SK-N-SH (cell line): ENCODE measurements at regions not wholly inside any gene's neighbourhood (a gene's known extent, or its start where the extent isn't known, plus 50 kb on each side); places are given as distances from the start of the nearest gene placed in this dataset.

Source experiments
- CTCF ChIA-PET: fragments of 300-600, 350-600 bp; formaldehyde crosslinking; extraction: SDS; loops from one replicate; lab custom pipeline; 2021; lab: Yijun Ruan, JAX
- POLR2A ChIA-PET: fragments of 350-600 bp; sonication (Branson Sonifier 250); formaldehyde crosslinking; extraction: SDS; loops from one replicate; lab custom pipeline; 2020; ENCODE audit warnings: antibody characterized with exemption, inconsistent platforms; lab: Yijun Ruan, JAX
- DNase-seq: peaks from one replicate; pipeline ENCODE4 v3.0.0; 2012
- H2AFZ ChIP-seq: fragments of 200-600 bp; sonication (generic); 2 replicates; pipeline ENCODE4 v1.8.1; 2016; ENCODE audit warnings: antibody characterized with exemption, mild to moderate bottlenecking, low read depth
- H3F3A ChIP-seq: fragments of 200-600 bp; sonication (generic); replicated peaks from 2 replicates; pipeline ENCODE3; 2016; ENCODE audit warnings: antibody characterized with exemption, mild to moderate bottlenecking; ENCODE audit not compliant: insufficient read depth
- H3K27ac ChIP-seq, 2 experiments: fragments of 200-500 bp in 1 of 2; fragments of 200-600 bp in 1 of 2; sonication (Bioruptor generic) in 1 of 2; sonication (generic), shearing (Covaris generic) in 1 of 2; 2 replicates each; pipeline versions ENCODE4 v1.5.1 to v1.6.1; 2014 to 2016; ENCODE audit warnings: low read depth in 2 of 2, inconsistent platforms in 1 of 2, low read length in 1 of 2, mild to moderate bottlenecking in 1 of 2, mixed read lengths in 1 of 2
- H3K27me3 ChIP-seq: fragments of 200-600 bp; sonication (generic), shearing (Covaris generic); 2 replicates; pipeline ENCODE4 v1.6.1; 2016; ENCODE audit warnings: mixed run types; ENCODE audit not compliant: insufficient read depth
- H3K36me3 ChIP-seq, 2 experiments: fragments of 200-500 bp in 1 of 2; fragments of 200-600 bp in 1 of 2; sonication (Bioruptor generic) in 1 of 2; sonication (generic) in 1 of 2; replicated peaks in 1 of 2; 2 replicates each; pipeline versions ENCODE3 to v1.5.1; 2014 to 2016; ENCODE audit warnings: low read length in 1 of 2, mild to moderate bottlenecking in 1 of 2; ENCODE audit not compliant: insufficient read depth in 2 of 2, control insufficient read depth in 1 of 2
- H3K4me1 ChIP-seq, 2 experiments: fragments of 200-500 bp in 1 of 2; fragments of 200-600 bp in 1 of 2; sonication (Bioruptor generic) in 1 of 2; sonication (generic), shearing (Covaris generic) in 1 of 2; 2 replicates each; pipeline versions ENCODE4 v1.5.1 to v1.6.1; 2014 to 2016; ENCODE audit warnings: low read depth in 1 of 2, low read length in 1 of 2, mixed run types in 1 of 2; ENCODE audit not compliant: insufficient read depth in 2 of 2, control insufficient read depth in 1 of 2
- H3K4me2 ChIP-seq: fragments of 200-600 bp; sonication (generic), shearing (Covaris generic); 2 replicates; pipeline ENCODE4 v1.6.1; 2017; ENCODE audit warnings: mixed run types
- H3K4me3 ChIP-seq, 2 experiments: fragments of 200-500 bp in 1 of 2; fragments of 200-600 bp in 1 of 2; sonication (Bioruptor generic) in 1 of 2; sonication (generic), shearing (Covaris generic) in 1 of 2; 2 replicates each; pipeline versions ENCODE4 v1.5.1 to v1.8.1; 2014 to 2016; ENCODE audit warnings: low read depth in 2 of 2, inconsistent platforms in 1 of 2, low read length in 1 of 2, mild to moderate bottlenecking in 1 of 2, mixed read lengths in 1 of 2, moderate library complexity in 1 of 2
- H3K79me2 ChIP-seq: fragments of 200-600 bp; sonication (generic); 2 replicates; pipeline ENCODE4 v1.8.1; 2017; ENCODE audit warnings: mild to moderate bottlenecking; ENCODE audit not compliant: insufficient read depth
- H3K9ac ChIP-seq: fragments of 200-600 bp; sonication (generic); 2 replicates; pipeline ENCODE4 v1.6.1; 2017; ENCODE audit warnings: mixed run types
- H3K9me2 ChIP-seq: fragments of 200-600 bp; sonication (generic); 2 replicates; pipeline ENCODE4 v1.6.1; 2017; ENCODE audit warnings: mixed run types
- H3K9me3 ChIP-seq: fragments of 200-600 bp; sonication (generic); 2 replicates; pipeline ENCODE4 v1.6.1; 2017; ENCODE audit warnings: mixed run types, mild to moderate bottlenecking, moderate library complexity
- H4K20me1 ChIP-seq: fragments of 200-600 bp; sonication (generic); 2 replicates; pipeline ENCODE4 v1.6.1; 2017; ENCODE audit warnings: mild to moderate bottlenecking, mixed run types; ENCODE audit not compliant: insufficient read depth
- ELF1 ChIP-seq: IDR thresholded peaks from 2 replicates; pipeline ENCODE4 v1.4.0; 2012
- EP300 ChIP-seq, 2 experiments: IDR thresholded peaks; 2 replicates each; pipeline versions ENCODE4 v1.4.0 to v1.6.1; 2012; ENCODE audit warnings: borderline replicate concordance in 1 of 2, low read depth in 1 of 2, low read length in 1 of 2
- EZH2phosphoT487 ChIP-seq: fragments of 200-600 bp; sonication (generic); IDR thresholded peaks from 2 replicates; pipeline ENCODE4 v1.6.1; 2017; ENCODE audit warnings: low read depth, mixed run types, mild to moderate bottlenecking, antibody characterized with exemption, moderate library complexity, borderline replicate concordance
- GATA2 ChIP-seq: sonication (generic); formaldehyde crosslinking; IDR thresholded peaks from 2 replicates; pipeline ENCODE4 v1.5.0; 2020; ENCODE audit warnings: mild to moderate bottlenecking, missing genetic modification reagents
- MXI1 ChIP-seq: IDR thresholded peaks from 2 replicates; pipeline ENCODE4 v1.6.1; 2012; ENCODE audit warnings: mild to moderate bottlenecking, low read depth, low read length, improper control_type of control experiment
- POLR2AphosphoS5 ChIP-seq: IDR thresholded peaks from 2 replicates; pipeline ENCODE4 v1.6.1; 2012; ENCODE audit warnings: low read depth, low read length
- RAD21 ChIP-seq: IDR thresholded peaks from 2 replicates; pipeline ENCODE4 v1.6.1; 2012; ENCODE audit warnings: mild to moderate bottlenecking, low read length
- RCOR1 ChIP-seq: fragments of 150-350 bp; IDR thresholded peaks from 2 replicates; pipeline ENCODE4 v1.6.1; 2017; ENCODE audit warnings: antibody characterized with exemption, low read length
- REST ChIP-seq: IDR thresholded peaks from 2 replicates; pipeline ENCODE4 v1.6.1; 2012; ENCODE audit warnings: mild to moderate bottlenecking, low read depth, low read length, moderate library complexity
- SIN3A ChIP-seq: IDR thresholded peaks from 2 replicates; pipeline ENCODE4 v1.6.1; 2012; ENCODE audit warnings: low read depth, mild to moderate bottlenecking, low read length, moderate library complexity, borderline replicate concordance
- TAF1 ChIP-seq: IDR thresholded peaks from 2 replicates; pipeline ENCODE4 v1.6.1; 2012; ENCODE audit warnings: low read depth, mild to moderate bottlenecking, low read length, moderate library complexity, borderline replicate concordance
- TCF12 ChIP-seq: IDR thresholded peaks from 2 replicates; pipeline ENCODE4 v1.4.0; 2012
- TEAD4 ChIP-seq: IDR thresholded peaks from 2 replicates; pipeline ENCODE4 v1.4.0; 2012; ENCODE audit warnings: mild to moderate bottlenecking, borderline replicate concordance; ENCODE audit not compliant: insufficient read depth
- USF2 ChIP-seq: fragments of 150-350 bp; IDR thresholded peaks from 2 replicates; pipeline ENCODE4 v1.6.1; 2017; ENCODE audit warnings: antibody characterized with exemption, low read length, low read depth, borderline replicate concordance
- WGBS: methylation state at CpG from one replicate; pipeline ENCODE4 v1.1.6; 2017; ENCODE audit warnings: low lambda C conversion rate; 5-methylcytosine and 5-hydroxymethylcytosine counted together
- TF ChIP-seq, protein P1 (sequence below): IDR thresholded peaks from 2 replicates; pipeline ENCODE4 v1.4.0; 2012; ENCODE audit warnings: low read depth
- TF ChIP-seq, protein P2 (sequence below): IDR thresholded peaks from 2 replicates; pipeline ENCODE4 v1.4.0; 2012; ENCODE audit warnings: low read depth, borderline replicate concordance
- TF ChIP-seq, protein P3 (sequence below): fragments of 200-600 bp; sonication (generic); IDR thresholded peaks from 2 replicates; pipeline ENCODE4 v1.6.1; 2017; ENCODE audit warnings: antibody characterized with exemption, mild to moderate bottlenecking, moderate library complexity
- TF ChIP-seq, protein P4 (sequence below): fragments of 150-350 bp; IDR thresholded peaks from 2 replicates; pipeline ENCODE4 v1.6.1; 2016; ENCODE audit warnings: mild to moderate bottlenecking, low read depth, low read length

DNA sequence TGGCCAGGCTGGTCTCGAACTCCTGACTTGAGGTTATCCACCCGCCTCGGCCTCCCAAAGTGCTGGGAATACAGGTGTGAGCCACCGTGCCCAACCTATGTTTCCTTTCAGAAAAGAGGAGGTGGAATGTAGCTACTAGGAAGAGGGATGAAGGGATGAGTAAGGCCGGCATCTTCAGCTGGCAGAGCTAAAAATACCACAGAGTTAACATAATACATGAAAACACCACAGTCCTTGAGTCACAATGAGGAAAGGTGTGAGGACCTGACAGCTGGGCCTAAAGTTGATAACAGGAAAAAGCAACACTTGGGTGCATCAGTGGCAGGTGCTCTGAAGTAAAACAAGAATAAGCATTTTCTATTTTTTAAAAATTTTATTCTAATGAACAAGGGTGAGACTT lies 392.2 kb downstream of the DIPK2A start:
- no peaks in the 10 kb centered on the region; the same call in 1 of the 2 replicates for H3K9me2 ChIP-seq
- no peaks in the 10 kb centered on the region for H4K20me1 ChIP-seq
- no peak for DNase-seq
- ChIA-PET CTCF (no interaction called here), POLR2A (no interaction called here)
- H3K9ac ChIP-seq: no peak overlapping the region
- no peaks in the 10 kb centered on the region for H3K79me2 ChIP-seq
- no peak overlapping the region for H3K27ac ChIP-seq
- no peak overlapping the region for H2AFZ ChIP-seq
- no peaks in the 10 kb centered on the region for H3F3A ChIP-seq
- H3K36me3 ChIP-seq: no peaks in the 10 kb centered on the region
- no peak overlapping the region for H3K4me3 ChIP-seq
- WGBS: 4% methylated on average over 5 of the region's 5 CpGs
- no peaks in the 10 kb centered on the region for H3K9me3 ChIP-seq
- H3K4me1 ChIP-seq: no peaks in the 10 kb centered on the region
- no peak overlapping the region for H3K4me2 ChIP-seq
- H3K27me3 ChIP-seq: no peaks in the 10 kb centered on the region
- TF ChIP-seq GATA2 (CRISPR knock-in tag) (no peak), MXI1 (no peak), USF2 (no peak), TEAD4 (no peak), SIN3A (no peak), EP300 (IDR thresholded peaks at IDR 0.05; ENCODE audit: borderline replicate concordance in 1 of 2, low read depth in 1 of 2, low read length in 1 of 2) (no peak), RCOR1 (no peak), EZH2phosphoT487 (no peak), TAF1 (no peak), POLR2AphosphoS5 (no peak), REST (no peak), TCF12 (no peak), RAD21 (no peak), ELF1 (no peak)
- TF ChIP-seq, protein P1, sequence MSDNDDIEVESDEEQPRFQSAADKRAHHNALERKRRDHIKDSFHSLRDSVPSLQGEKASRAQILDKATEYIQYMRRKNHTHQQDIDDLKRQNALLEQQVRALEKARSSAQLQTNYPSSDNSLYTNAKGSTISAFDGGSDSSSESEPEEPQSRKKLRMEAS: no peak
- TF ChIP-seq, protein P2, sequence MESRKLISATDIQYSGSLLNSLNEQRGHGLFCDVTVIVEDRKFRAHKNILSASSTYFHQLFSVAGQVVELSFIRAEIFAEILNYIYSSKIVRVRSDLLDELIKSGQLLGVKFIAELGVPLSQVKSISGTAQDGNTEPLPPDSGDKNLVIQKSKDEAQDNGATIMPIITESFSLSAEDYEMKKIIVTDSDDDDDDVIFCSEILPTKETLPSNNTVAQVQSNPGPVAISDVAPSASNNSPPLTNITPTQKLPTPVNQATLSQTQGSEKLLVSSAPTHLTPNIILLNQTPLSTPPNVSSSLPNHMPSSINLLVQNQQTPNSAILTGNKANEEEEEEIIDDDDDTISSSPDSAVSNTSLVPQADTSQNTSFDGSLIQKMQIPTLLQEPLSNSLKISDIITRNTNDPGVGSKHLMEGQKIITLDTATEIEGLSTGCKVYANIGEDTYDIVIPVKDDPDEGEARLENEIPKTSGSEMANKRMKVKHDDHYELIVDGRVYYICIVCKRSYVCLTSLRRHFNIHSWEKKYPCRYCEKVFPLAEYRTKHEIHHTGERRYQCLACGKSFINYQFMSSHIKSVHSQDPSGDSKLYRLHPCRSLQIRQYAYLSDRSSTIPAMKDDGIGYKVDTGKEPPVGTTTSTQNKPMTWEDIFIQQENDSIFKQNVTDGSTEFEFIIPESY: no peak
- TF ChIP-seq, protein P3, sequence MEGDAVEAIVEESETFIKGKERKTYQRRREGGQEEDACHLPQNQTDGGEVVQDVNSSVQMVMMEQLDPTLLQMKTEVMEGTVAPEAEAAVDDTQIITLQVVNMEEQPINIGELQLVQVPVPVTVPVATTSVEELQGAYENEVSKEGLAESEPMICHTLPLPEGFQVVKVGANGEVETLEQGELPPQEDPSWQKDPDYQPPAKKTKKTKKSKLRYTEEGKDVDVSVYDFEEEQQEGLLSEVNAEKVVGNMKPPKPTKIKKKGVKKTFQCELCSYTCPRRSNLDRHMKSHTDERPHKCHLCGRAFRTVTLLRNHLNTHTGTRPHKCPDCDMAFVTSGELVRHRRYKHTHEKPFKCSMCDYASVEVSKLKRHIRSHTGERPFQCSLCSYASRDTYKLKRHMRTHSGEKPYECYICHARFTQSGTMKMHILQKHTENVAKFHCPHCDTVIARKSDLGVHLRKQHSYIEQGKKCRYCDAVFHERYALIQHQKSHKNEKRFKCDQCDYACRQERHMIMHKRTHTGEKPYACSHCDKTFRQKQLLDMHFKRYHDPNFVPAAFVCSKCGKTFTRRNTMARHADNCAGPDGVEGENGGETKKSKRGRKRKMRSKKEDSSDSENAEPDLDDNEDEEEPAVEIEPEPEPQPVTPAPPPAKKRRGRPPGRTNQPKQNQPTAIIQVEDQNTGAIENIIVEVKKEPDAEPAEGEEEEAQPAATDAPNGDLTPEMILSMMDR: no peak
- TF ChIP-seq, protein P4, sequence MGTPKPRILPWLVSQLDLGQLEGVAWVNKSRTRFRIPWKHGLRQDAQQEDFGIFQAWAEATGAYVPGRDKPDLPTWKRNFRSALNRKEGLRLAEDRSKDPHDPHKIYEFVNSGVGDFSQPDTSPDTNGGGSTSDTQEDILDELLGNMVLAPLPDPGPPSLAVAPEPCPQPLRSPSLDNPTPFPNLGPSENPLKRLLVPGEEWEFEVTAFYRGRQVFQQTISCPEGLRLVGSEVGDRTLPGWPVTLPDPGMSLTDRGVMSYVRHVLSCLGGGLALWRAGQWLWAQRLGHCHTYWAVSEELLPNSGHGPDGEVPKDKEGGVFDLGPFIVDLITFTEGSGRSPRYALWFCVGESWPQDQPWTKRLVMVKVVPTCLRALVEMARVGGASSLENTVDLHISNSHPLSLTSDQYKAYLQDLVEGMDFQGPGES: no peak
